H9 (cell line): ENCODE measurements at regions not wholly inside any gene's neighbourhood (a gene's known extent, or its start where the extent isn't known, plus 50 kb on each side); places are given as distances from the start of the nearest gene placed in this dataset.

Source experiments
- DNase-seq: peaks from one replicate; pipeline ENCODE4 v3.0.0-alpha.2; 2017
- H2AFZ ChIP-seq: one replicate; pipeline ENCODE4 v1.6.1; 2013; ENCODE audit warnings: mild to moderate bottlenecking, low read length, control low read depth, moderate library complexity
- H2AK5ac ChIP-seq: 2 replicates; pipeline ENCODE4 v1.6.1; 2013; ENCODE audit warnings: low read length, control low read depth, mixed read lengths; ENCODE audit not compliant: insufficient read length
- H2BK120ac ChIP-seq: one replicate; pipeline ENCODE4 v1.6.1; 2013; ENCODE audit warnings: low read depth, mild to moderate bottlenecking, low read length, control low read depth, inconsistent platforms; ENCODE audit not compliant: poor library complexity, severe bottlenecking
- H2BK12ac ChIP-seq: 2 replicates; pipeline ENCODE4 v1.6.1; 2013; ENCODE audit warnings: low read length, control low read depth, mixed read lengths, low read depth; ENCODE audit not compliant: insufficient read length
- H2BK15ac ChIP-seq: 2 replicates; pipeline ENCODE4 v1.6.1; 2013; ENCODE audit warnings: low read depth, low read length, control low read depth
- H2BK20ac ChIP-seq: one replicate; pipeline ENCODE4 v1.6.1; 2013; ENCODE audit warnings: low read depth, mild to moderate bottlenecking, low read length, control low read depth, inconsistent platforms; ENCODE audit not compliant: poor library complexity, severe bottlenecking
- H2BK5ac ChIP-seq: 2 replicates; pipeline ENCODE4 v1.6.1; 2013; ENCODE audit warnings: low read length, control low read depth, mixed read lengths; ENCODE audit not compliant: insufficient read length
- H3K14ac ChIP-seq: 2 replicates; pipeline ENCODE4 v1.6.1; 2013; ENCODE audit warnings: low read length, control low read depth; ENCODE audit not compliant: insufficient read depth
- H3K18ac ChIP-seq: 2 replicates; pipeline ENCODE4 v1.6.1; 2013; ENCODE audit warnings: low read depth, mild to moderate bottlenecking, mixed read lengths, low read length, control low read depth; ENCODE audit not compliant: insufficient read length
- H3K23ac ChIP-seq: 2 replicates; pipeline ENCODE4 v1.6.1; 2013; ENCODE audit warnings: low read length, control low read depth, mixed read lengths, low read depth; ENCODE audit not compliant: insufficient read length
- H3K23me2 ChIP-seq: 2 replicates; pipeline ENCODE4 v1.6.1; 2013; ENCODE audit warnings: low read depth, mild to moderate bottlenecking, mixed read lengths, low read length, control low read depth; ENCODE audit not compliant: insufficient read length, poor library complexity, severe bottlenecking
- H3K27ac ChIP-seq: 2 replicates; pipeline ENCODE4 v1.5.1; 2013; ENCODE audit warnings: low read length, control low read depth, mixed read lengths, low read depth; ENCODE audit not compliant: insufficient read length
- H3K27me3 ChIP-seq: 2 replicates; pipeline ENCODE4 v1.6.1; 2013; ENCODE audit warnings: low read length, control low read depth, inconsistent platforms; ENCODE audit not compliant: insufficient read depth
- H3K4ac ChIP-seq: 2 replicates; pipeline ENCODE4 v1.6.1; 2013; ENCODE audit warnings: low read depth, mild to moderate bottlenecking, control low read depth, inconsistent platforms, low read length, moderate library complexity
- H3K4me1 ChIP-seq: 2 replicates; pipeline ENCODE4 v1.6.1; 2013; ENCODE audit warnings: low read length, control low read depth, inconsistent platforms; ENCODE audit not compliant: insufficient read depth
- H3K4me2 ChIP-seq: 2 replicates; pipeline ENCODE4 v1.6.1; 2013; ENCODE audit warnings: low read length, control low read depth, mixed read lengths; ENCODE audit not compliant: insufficient read length, insufficient read depth
- H3K56ac ChIP-seq: 2 replicates; pipeline ENCODE4 v1.6.1; 2013; ENCODE audit warnings: low read depth, mild to moderate bottlenecking, mixed read lengths, low read length, control low read depth; ENCODE audit not compliant: insufficient read length
- H3K79me1 ChIP-seq: 2 replicates; pipeline ENCODE4 v1.6.1; 2013; ENCODE audit warnings: low read depth, mild to moderate bottlenecking, moderate library complexity, low read length, control low read depth, inconsistent platforms; ENCODE audit not compliant: insufficient read depth, poor library complexity, severe bottlenecking
- H3K79me2 ChIP-seq: 2 replicates; pipeline ENCODE4 v1.6.1; 2013; ENCODE audit warnings: low read length, control low read depth, inconsistent platforms; ENCODE audit not compliant: insufficient read depth
- H3K9ac ChIP-seq: 2 replicates; pipeline ENCODE4 v1.6.1; 2013; ENCODE audit warnings: low read length, control low read depth, mixed read lengths; ENCODE audit not compliant: insufficient read length; ENCODE audit errors: extremely low read depth
- H3K9me3 ChIP-seq: one replicate; pipeline ENCODE4 v1.6.1; 2013; ENCODE audit warnings: low read depth, low read length, inconsistent platforms; ENCODE audit not compliant: control insufficient read depth
- H3T11ph ChIP-seq: one replicate; pipeline ENCODE4 v1.6.1; 2013; ENCODE audit warnings: mild to moderate bottlenecking, low read length, control low read depth, inconsistent platforms
- H4K20me1 ChIP-seq: one replicate; pipeline ENCODE4 v1.6.1; 2013; ENCODE audit not compliant: control insufficient read depth, insufficient read length, insufficient read depth
- H4K5ac ChIP-seq: 2 replicates; pipeline ENCODE4 v1.6.1; 2013; ENCODE audit warnings: low read depth, mild to moderate bottlenecking, mixed read lengths, low read length, control low read depth; ENCODE audit not compliant: insufficient read length
- H4K8ac ChIP-seq: replicated peaks from 2 replicates; pipeline ENCODE4 v1.6.1; 2013; ENCODE audit warnings: low read length, control low read depth, mixed read lengths, low read depth; ENCODE audit not compliant: insufficient read length
- H4K91ac ChIP-seq: 2 replicates; pipeline ENCODE4 v1.6.1; 2013; ENCODE audit warnings: low read depth, mild to moderate bottlenecking, moderate library complexity, mixed read lengths, low read length, control low read depth; ENCODE audit not compliant: insufficient read length
- H3K27ac Mint-ChIP-seq, 3 experiments: 2 replicates in 2 of 3; 3 replicates in 1 of 3; pipeline ENCODE4 v1.8.0; 2020 to 2021; ENCODE audit warnings: mixed read lengths in 3 of 3, mild to moderate bottlenecking in 1 of 3, moderate library complexity in 1 of 3
- H3K27me3 Mint-ChIP-seq: 2 replicates; pipeline ENCODE4 v1.8.0; 2021; ENCODE audit warnings: low read depth, mild to moderate bottlenecking, moderate library complexity, mixed read lengths
- H3K36me3 Mint-ChIP-seq, 3 experiments: 2 replicates in 2 of 3; 3 replicates in 1 of 3; pipeline ENCODE4 v1.8.0; 2020 to 2021; ENCODE audit warnings: low read depth in 3 of 3, mixed read lengths in 3 of 3; ENCODE audit not compliant: insufficient read depth in 1 of 3
- H3K4me1 Mint-ChIP-seq, 2 experiments: 2 replicates each; pipeline ENCODE4 v1.8.0; 2020; ENCODE audit warnings: mixed read lengths in 2 of 2
- H3K4me3 Mint-ChIP-seq, 2 experiments: 2 replicates in 1 of 2; 3 replicates in 1 of 2; pipeline ENCODE4 v1.8.0; 2020 to 2021; ENCODE audit warnings: mild to moderate bottlenecking in 2 of 2, mixed read lengths in 2 of 2, moderate library complexity in 1 of 2
- H3K9me3 Mint-ChIP-seq, 2 experiments: 2 replicates in 1 of 2; 3 replicates in 1 of 2; pipeline ENCODE4 v1.8.0; 2020; ENCODE audit warnings: mild to moderate bottlenecking in 2 of 2, mixed read lengths in 2 of 2, moderate library complexity in 1 of 2
- WGBS: extraction: QIAGEN DNeasy Blood & Tissue Kit; methylation state at CpG from one replicate; pipeline ENCODE4 v1.1.7; 2013; ENCODE audit warnings: missing lambda C conversion rate, low lambda C conversion rate, mixed read lengths; ENCODE audit not compliant: insufficient read length; ENCODE audit errors: extremely low coverage; 5-methylcytosine and 5-hydroxymethylcytosine counted together
- TF ChIP-seq, protein P1 (sequence below): fragments of 200-600 bp; sonication (generic); conservative IDR thresholded peaks from 3 replicates; pipeline ENCODE4 v1.8.0; 2021; ENCODE audit warnings: antibody characterized with exemption, mild to moderate bottlenecking

GRCh38 chrX:79235899-79236298 is 91.4 kb downstream of the GPR174 start:
- H4K91ac ChIP-seq, result no peak overlapping the region
- no peak overlapping the region for H3K18ac ChIP-seq
- H3K9me3 Mint-ChIP-seq, result peaks cover 81 to 84% of the 10 kb centered on the region in 2 experiments
- H3K4me3 Mint-ChIP-seq, result no peak overlapping the region
- no peak overlapping the region for H3K56ac ChIP-seq
- no peaks in the 10 kb centered on the region for H3K27me3 Mint-ChIP-seq
- no peaks in the 10 kb centered on the region for H3K27me3 ChIP-seq
- H3K4me1 Mint-ChIP-seq, result no peaks in the 10 kb centered on the region
- H3K23ac ChIP-seq, result no peak overlapping the region
- no peak overlapping the region for H2BK20ac ChIP-seq
- no peaks in the 10 kb centered on the region for H4K20me1 ChIP-seq
- no peaks in the 10 kb centered on the region for H3K23me2 ChIP-seq
- H2BK12ac ChIP-seq, result no peak overlapping the region
- H2BK15ac ChIP-seq, result no peak overlapping the region
- no peak overlapping the region for H3K27ac ChIP-seq
- no peak overlapping the region for H2AK5ac ChIP-seq
- no peak overlapping the region for H2AFZ ChIP-seq
- no peak overlapping the region for H3K9ac ChIP-seq
- no peak overlapping the region for H2BK5ac ChIP-seq
- peaks cover 0 to 4% (median 2%) of the 10 kb centered on the region in 3 experiments; a peak in 2 of 7 replicates for H3K36me3 Mint-ChIP-seq
- WGBS, result no CpG with 5 or more reads among the region's 3 CpGs
- no peak overlapping the region for H4K5ac ChIP-seq
- H3K9me3 ChIP-seq, result peaks cover 50% of the 10 kb centered on the region
- no peak overlapping the region for H3K4ac ChIP-seq
- H3K79me1 ChIP-seq, result no peaks in the 10 kb centered on the region
- no peak overlapping the region for H3K27ac Mint-ChIP-seq
- no peak overlapping the region for H3K4me2 ChIP-seq
- H3T11ph ChIP-seq, result no peak overlapping the region
- H3K79me2 ChIP-seq, result no peaks in the 10 kb centered on the region
- H3K4me1 ChIP-seq, result no peaks in the 10 kb centered on the region
- H4K8ac ChIP-seq, result no peak overlapping the region
- no peak overlapping the region for H2BK120ac ChIP-seq
- DNase-seq, result no peak
- no peak overlapping the region for H3K14ac ChIP-seq
- TF ChIP-seq, protein P1, sequence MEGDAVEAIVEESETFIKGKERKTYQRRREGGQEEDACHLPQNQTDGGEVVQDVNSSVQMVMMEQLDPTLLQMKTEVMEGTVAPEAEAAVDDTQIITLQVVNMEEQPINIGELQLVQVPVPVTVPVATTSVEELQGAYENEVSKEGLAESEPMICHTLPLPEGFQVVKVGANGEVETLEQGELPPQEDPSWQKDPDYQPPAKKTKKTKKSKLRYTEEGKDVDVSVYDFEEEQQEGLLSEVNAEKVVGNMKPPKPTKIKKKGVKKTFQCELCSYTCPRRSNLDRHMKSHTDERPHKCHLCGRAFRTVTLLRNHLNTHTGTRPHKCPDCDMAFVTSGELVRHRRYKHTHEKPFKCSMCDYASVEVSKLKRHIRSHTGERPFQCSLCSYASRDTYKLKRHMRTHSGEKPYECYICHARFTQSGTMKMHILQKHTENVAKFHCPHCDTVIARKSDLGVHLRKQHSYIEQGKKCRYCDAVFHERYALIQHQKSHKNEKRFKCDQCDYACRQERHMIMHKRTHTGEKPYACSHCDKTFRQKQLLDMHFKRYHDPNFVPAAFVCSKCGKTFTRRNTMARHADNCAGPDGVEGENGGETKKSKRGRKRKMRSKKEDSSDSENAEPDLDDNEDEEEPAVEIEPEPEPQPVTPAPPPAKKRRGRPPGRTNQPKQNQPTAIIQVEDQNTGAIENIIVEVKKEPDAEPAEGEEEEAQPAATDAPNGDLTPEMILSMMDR, result no peak
